Esophagus squamous epithelium (tissue), 4 donors: ENCODE measurements at regions not wholly inside any gene's neighbourhood (a gene's known extent, or its start where the extent isn't known, plus 50 kb on each side); places are given as distances from the start of the nearest gene placed in this dataset.

Experiments
- CTCF ChIP-seq, 6 experiments: fragments of 450-650 bp in 4 of 6; fragments of 200-600 bp in 2 of 6; sonication (generic) in 2 of 6; IDR thresholded peaks; one replicate each; pipeline ENCODE4 v1.5.1; 2016 to 2019; ENCODE audit warnings: antibody characterized with exemption in 6 of 6, mild to moderate bottlenecking in 4 of 6, moderate library complexity in 4 of 6
- POLR2A ChIP-seq, 4 donors: fragments of 450-650 bp; IDR thresholded peaks; one replicate each; pipeline ENCODE4 v1.6.1; 2017; ENCODE audit warnings: antibody characterized with exemption in 4 of 4, mild to moderate bottlenecking in 4 of 4, moderate library complexity in 3 of 4

DNA sequence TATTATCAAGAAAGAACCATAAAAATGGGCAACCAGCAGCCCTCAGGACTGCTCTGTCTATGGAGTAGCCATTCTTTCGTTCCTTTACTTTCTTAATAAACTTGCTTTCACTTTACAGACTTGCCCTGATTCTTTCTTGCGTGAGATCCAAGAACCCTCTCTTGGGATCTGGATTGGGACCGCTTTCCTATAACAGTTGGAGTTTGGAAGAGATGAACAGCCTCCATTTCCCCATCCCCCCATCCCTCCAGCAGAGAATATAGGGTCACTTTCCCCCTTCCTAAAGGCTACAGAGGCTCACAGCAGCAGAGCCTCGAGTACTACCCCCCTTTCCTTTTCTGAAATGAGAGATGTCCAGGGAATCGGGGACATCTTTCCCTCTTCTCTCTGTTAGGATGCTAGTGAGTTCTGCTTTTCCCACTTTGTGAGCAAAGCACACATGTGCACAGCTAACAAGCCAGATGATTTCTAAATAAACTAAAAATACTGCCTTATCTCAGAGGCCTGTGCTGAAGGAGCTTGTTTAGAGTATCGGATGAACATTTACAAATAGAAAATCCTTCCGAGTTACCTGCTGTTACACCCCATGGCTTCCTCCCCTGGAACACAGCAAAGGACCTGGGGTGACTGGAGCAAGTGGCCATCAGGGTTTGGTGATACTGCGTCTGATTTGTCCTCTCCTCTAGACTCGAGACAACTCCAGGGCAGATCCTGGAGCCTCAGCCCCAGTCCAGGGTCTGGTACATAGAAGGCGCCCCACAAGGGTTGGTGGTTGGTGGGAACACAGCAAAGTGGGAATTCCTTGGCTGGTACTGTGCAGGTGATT, 144.2 kb downstream of the SLC38A6 start:
- TF ChIP-seq POLR2A (IDR thresholded peaks at IDR 0.05), result no peak
- no peak for TF ChIP-seq CTCF (IDR thresholded peaks at IDR 0.05)
